ENCODE measurements at regions not wholly inside any gene's neighbourhood (a gene's known extent, or its start where the extent isn't known, plus 50 kb on each side); places are given as distances from the start of the nearest gene placed in this dataset.

GRCh38 chr2:153546358-153546757, 67.8 kb upstream of the RPRM start (continued):
- TF ChIP-seq ZNF274 (IDR thresholded peaks at IDR 0.05; ENCODE audit: borderline replicate concordance, extremely low read depth, low read length) (no peak), EP300 (IDR thresholded peaks at IDR 0.05; ENCODE audit: borderline replicate concordance in 1 of 2, low read depth in 2 of 2, low read length in 2 of 2) (no peak), JUN (IDR thresholded peaks at IDR 0.05; ENCODE audit: low read depth, low read length) (no peak), SRF (IDR thresholded peaks at IDR 0.05; ENCODE audit: low read depth, low read length) (no peak), MAX (IDR thresholded peaks at IDR 0.05) (no peak), SIN3A (conservative IDR thresholded peaks at IDR 0.05 in 1 of 2, IDR thresholded peaks at IDR 0.05 in 1 of 2; ENCODE audit: low read depth in 1 of 2, low read length in 2 of 2) (no peak), GABPA (IDR thresholded peaks at IDR 0.05; ENCODE audit: borderline replicate concordance, insufficient read depth, low read length) (no peak)
